Islet of Langerhans (tissue), 1 donor: ENCODE measurements at regions not wholly inside any gene's neighbourhood (a gene's known extent, or its start where the extent isn't known, plus 50 kb on each side); places are given as distances from the start of the nearest gene placed in this dataset.

Experiments
- FAIRE-seq: peaks from one replicate; lab custom pipeline; 2011; peaks lifted over from hg19 to GRCh38; lab: Jason Lieb, UNC

DNA sequence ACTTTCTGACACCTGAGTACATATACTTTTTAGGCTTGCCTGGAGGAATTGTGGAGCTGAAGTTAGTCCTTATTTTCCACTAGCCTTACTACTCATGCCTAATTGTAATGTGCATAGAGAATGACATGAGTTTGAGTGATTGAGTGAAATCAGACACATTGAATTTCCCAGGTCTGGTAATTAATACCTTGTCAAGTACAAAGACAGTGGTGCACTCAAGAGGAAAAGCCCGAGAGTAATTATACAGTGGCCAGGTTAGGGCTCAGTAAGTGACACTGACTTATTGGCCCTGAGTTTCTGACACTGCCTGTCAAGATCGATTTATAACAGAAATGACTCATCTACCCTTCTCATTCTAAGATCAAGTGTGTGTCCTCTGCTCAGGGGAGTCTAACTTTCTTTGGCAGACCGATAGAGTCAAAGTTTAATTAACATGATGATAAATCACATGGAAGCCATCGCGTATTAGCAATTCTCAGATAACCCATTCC is 288.3 kb downstream of the TPBG start:
- no peak for FAIRE-seq

DNA sequence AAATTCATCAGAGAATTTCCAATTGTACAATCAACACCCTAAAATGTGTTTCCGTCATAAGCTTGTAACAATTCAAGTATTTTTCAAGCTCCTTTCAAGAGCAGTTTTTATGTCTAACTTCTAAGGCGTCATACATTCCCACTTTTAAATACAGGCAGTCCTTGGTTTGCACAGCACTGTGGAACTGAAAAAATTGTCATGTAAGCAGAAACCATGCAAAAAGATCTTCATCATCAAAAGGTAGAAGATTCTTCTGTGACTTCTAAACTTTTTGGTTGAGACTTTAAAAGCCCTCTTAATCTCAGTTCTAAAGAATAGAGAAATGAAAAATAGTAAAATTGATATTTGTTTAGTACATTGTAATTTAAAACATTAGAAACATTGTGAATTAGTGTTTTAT is 315.6 kb downstream of the TPBG start:
- FAIRE-seq = no peak

DNA sequence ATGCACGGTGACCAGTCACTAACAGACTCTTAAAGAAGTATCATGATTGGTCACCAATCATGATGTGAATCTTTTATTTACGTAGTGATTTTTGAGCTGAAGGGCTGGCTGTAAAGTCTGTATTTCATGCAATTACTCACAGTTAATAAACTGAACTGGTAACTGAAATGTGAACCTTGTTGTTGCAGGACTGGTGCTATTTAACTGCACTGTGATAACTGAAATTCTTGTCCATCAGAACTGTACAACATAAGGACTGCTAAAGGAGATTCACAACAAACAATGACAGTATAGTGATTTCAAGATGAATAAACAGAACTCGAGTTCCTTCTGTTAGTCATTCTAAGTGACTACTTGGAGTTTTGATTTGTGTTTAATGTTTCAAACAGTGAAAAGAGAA is 316.6 kb downstream of the TPBG start:
- no peak for FAIRE-seq

DNA sequence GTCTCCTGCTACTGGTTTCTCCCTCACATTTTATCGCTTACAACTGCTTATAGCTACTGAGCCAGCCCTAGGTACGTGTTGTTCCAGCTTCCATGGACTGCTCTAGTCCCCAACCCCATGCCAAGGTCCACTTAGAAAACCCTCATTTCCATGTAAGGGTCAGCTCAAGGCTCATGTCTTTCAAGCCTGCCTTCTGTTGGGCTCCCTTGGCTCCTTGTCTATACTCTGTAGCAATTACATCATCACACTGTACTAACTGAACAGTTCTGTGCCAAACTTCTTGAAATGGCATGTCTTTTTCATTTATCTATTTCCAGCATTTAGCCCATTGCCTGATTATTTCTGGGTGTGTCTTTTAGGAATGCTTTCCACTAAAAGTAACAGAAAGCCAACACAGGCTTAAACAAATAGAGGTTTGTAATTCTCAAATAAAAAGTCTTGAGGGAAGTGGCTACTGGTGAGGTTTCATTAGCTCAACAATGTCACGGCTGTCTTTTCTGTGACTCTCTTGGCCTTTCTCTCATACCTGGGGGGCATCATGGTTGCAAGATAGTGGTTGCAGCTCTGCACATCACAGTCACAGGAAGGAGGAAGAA is 317.6 kb downstream of the TPBG start:
- FAIRE-seq = no peak

DNA sequence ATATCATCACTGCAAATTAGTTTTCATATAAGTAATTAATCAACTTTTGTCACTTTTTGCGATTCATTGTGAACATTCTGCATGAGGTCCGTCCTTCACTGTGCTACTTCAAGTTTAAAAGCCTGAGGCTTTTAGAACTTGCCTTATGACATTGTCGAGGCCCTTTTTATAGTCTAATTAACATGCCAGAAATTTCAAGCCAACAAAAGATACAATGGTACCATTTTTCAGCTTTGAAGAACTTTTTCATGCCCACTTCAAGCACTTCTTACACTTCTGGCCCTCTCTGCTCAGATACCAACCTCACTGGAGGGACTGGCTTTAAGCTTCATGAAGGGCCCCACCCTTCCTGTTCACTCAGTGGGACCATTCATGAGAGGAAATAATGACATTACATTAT is 323.1 kb downstream of the TPBG start:
- FAIRE-seq = no peak

DNA sequence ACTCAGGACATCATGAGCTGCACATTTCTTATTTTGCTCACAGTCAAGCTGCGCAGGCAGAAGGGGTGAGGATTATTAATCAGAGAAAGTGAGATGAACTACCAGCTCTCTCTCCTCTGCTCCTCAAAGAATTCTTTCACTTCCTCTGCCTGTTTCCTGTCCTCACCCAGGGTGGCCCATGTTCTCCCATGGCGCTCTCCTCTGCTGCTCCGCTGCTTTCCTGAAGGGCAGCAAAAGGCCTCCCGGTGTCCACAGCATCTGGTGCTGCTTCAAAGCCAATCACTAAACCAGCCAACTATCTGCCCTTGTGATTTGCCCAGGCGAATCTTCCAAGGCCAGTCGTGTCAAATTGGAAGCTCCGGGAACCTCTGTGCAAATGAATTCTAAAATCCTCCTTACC is 324.2 kb downstream of the TPBG start:
- no peak for FAIRE-seq

DNA sequence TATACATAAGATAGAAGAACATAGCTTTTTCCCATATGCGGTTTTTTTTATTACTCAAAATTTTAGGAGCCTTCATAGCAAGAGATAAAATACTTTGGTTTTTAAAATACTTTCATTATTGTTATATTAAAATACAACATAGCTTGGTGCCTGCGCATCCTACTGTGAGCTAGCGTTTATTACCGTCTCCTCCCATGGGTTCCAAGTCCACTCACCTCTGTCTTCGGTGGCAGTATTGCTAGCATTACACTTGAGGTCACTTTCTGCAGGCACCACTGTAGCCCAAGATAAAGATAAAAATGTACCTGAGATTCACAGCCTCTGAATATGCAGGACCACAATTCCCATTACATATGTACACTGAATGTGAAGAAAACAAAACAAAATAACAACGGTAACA is 326.7 kb downstream of the TPBG start:
- no peak for FAIRE-seq

DNA sequence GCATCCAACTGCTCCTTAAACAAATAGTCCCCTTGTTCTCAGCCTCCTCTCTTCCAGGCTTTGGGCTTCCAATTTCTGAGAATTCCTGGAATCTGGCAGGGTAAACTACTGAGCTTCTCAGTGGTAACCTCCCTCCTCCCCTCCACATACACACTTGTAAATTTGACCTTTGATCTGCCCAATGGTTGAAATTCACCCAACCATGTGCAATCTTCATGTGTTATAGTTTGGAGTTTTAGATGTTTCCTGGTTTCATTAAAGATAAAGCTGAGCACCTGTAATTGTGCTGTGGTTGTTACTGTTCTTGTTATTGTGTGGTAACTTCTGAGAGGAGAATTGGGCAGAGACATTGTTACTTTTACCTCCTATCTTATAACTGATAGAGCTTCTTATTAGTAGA is 328.4 kb downstream of the TPBG start:
- FAIRE-seq = no peak

DNA sequence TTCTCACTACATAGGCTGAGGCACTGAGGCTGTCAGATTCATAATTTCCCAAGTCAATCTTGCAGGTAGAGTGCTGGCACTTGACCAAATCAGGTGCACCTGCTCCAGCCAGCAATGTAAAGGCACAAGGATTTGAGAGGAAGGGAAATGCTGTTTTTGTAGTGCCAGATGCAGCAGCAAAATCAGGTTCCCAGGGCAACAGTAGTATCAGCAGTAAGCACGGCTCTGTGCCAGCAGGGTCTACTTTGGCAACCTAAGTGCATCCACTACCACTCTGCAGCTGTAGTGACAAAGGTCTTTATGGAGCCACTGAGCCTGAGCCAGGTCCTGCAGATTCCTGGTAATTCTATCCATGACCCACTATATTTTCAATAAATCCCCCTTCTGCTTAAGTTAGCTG is 329.5 kb downstream of the TPBG start:
- FAIRE-seq = no peak

DNA sequence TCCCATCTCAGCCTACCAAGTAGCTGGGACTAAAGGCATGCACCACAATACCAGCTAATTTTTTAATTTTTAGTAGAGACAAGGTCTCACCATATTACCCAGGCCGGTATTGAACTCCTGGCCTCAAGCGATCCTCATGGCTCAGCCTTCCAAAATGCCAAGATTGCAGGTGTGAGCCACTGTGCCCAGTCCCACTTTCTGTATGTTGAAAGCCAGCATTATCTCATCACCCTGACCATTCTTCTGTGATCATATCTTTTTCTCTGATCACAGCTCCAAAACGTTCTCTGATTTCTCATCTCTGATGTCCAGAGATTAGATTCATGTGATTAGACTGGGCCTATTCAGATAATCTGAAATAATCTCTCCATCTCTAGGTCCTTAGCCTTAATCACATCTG is 337.7 kb downstream of the TPBG start:
- no peak for FAIRE-seq

DNA sequence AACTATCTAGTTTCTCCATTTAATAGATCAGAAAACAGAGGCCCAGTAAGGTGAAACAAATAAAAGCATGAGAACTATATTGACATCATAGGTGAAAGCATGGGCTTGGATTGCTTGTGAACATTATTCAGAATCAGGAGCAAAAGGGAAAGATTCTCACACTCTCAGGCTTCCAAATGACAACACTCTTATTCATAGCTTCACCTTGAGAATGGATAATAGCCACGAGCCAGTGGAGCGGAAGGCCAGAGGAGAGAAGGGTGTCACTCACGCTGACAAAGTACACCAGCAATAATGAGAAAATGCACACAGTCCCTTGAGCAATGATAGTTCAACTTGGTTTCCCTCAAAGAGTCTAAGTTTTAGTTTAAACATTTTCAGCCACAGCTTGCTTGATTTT is 339.0 kb downstream of the TPBG start:
- no peak for FAIRE-seq

DNA sequence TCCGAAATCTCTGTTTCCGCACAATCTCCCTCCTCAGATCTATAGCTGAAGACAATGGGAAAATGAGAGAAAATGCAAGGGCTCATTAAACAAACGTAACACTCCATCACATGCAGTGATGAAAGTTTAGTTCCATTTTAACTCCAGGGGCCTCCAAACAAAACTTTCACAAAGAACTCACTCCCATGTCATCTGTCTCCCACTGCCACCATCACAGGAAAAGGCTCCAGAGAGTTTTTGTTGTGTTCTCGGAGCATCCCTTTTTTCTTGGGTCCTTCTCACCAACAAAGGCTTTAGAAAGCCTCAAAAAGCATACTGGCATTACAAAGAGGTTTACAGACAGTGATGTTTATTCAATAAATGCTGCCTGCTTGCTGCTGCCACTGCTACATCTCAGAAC is 339.6 kb downstream of the TPBG start:
- no peak for FAIRE-seq

DNA sequence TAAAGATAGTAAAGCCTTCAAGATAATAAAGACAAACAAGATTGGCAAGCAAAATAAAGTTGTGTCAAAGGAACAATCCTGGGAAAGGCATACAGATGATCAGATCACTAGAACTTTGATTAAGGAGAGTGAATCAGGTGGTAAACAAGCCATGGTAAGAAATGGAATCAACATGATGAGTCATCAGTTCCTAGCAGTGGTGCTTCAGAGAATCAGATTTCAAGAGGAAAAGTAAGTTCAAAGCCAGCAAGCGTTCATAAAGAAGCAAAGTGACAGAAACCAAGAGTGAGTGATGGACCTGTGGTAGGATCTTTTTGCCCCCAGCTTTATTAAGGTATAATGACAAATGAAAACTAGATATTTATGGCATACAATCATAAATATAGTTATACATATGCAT is 340.4 kb downstream of the TPBG start:
- no peak for FAIRE-seq

DNA sequence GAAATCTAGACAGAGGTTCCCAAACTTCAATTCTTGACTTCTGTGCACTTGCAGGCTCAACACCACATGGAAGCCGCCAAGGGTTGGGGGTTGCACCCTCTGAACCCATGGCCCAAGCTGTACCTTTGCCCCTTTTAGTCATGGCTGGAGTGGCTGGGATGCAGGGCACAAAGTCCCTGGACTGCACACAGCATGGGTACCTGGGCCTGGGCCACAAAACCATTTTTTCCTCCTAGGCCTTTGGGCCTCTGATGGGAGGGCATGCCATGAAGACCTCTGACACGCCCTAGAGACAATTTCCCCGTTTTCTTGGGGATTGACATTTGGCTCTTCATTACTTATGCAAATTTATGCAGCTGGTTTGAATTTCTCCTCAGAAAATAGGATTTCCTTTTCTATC is 342.0 kb downstream of the TPBG start:
- no peak for FAIRE-seq

DNA sequence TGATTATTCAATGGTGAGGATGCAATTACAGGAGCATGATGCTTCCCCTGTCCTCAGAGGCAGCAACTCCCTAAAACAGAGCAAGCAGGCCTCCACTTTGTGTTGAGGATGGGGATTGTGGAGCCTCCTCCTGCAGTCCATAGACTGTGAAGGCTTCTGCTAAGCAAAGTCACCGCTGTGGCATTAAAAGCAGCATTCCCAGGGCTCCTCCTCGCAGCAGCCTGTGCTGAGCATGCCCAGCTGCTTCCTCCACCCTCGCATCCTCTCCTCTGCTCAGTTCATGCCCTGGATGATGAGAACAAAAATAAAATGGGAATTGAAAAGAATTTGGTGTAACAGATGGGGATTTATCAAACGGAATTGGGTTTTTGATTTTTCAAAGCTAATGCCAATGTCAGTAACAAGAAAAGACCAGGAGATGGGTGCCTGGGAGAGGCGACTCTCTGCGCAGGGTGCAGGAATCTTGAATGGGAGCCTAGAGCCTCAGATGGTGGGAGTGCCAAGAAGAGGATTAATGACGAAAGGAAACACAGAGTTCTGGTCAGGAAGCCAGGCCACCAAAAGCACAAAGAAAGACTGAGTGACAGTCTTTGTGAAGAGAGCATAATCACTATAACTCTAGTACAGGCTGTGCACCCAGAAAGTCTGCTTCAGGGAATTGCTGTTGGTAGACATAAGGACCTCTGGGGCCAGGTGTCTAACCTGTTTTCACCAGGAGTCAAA is 347.6 kb downstream of the TPBG start:
- no peak for FAIRE-seq

DNA sequence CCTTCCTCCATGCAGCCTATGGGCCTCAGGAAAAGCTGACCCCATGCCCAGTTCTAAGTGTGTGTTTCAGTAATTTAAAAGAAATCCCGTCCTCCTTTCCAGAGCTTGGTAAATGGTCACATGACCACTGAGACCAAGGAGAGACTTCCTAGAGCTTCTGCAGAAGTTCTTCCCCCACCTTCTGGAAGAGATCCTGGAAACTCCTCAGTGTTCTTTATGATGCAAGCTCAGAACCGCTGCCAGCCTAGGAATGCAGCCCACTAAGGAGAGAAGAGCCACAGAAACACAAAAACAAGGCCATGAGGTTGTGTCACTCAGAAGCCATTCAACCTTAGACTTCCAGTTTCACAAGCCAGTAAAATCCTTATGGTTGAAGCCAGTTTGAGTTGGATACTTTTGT is 348.4 kb downstream of the TPBG start:
- FAIRE-seq = no peak

DNA sequence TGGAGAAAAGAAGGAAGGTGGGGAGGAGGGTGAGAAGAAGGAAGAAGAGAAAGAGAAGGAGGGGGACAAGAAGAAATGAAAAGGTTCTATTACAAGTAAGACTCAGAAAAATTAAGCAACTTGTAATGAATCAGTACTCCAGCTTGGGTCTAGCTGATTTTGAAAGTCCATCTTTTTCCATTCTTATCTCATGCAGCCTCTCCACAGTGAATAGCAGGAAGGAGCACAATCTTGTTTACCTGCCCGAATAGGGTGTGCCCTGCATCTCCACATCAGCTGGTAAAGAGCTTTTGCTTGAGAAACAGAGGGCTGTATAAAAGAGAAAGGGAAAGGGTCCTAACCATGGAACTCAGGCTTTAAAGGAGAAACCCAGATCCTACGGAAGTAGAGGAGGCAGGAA is 348.8 kb downstream of the TPBG start:
- FAIRE-seq = no peak

DNA sequence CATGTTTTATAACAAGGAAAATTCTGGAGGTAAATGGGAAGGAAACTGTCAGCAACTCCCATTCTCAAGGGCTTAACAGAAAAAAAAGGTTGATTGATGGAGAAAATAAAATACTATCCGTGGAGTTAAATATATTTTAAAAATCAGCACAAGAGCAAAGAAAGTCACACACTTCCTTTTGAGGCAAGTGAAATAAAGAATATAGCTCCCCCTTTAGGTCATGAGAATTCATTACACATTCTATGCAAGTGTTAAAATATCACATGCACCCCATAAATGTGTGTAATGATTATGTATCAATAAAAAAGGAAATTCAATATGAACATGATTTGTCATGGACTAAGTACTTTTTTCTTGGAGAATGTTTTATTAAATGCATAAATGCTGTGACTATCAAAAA is 349.2 kb downstream of the TPBG start:
- FAIRE-seq = no peak

DNA sequence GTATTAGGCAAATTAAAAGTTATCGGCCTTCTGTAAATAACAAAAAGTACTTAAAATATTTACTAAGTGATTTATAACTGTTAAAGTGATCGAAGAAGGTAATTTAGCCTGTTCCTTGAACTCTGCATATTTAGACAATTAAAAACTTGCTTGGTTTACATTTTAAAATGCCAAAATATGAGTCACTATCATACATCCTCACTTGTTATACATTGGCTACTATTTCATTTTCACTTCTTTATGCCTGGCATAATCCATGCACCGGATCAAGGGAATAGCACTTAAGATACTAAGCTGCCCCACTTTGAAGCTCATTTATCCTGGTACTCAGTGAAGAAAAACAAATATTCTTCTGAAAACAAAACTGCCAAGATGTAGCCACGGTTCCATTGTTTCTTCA is 344.6 kb downstream of the UBE3D start:
- no peak for FAIRE-seq

DNA sequence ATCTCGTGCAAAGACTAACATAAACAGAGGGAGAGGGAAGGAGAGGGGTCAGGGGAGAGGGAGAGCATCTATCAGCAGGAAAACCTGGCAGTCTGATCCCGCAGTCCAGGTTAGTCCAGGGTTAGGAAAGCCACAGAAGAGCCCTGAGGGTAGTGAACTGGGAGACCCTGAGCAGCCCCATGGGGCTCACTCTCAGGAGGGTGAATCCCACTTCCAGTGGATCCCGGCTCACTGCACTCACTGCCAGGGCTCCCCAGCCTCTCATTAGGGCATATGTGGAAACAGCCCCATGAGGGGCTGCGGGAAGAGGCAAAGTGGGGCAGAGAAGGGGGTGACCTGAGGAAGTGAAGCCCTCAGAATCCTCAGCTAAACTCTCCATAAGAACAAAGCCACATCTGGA is 329.9 kb downstream of the UBE3D start:
- FAIRE-seq = no peak

DNA sequence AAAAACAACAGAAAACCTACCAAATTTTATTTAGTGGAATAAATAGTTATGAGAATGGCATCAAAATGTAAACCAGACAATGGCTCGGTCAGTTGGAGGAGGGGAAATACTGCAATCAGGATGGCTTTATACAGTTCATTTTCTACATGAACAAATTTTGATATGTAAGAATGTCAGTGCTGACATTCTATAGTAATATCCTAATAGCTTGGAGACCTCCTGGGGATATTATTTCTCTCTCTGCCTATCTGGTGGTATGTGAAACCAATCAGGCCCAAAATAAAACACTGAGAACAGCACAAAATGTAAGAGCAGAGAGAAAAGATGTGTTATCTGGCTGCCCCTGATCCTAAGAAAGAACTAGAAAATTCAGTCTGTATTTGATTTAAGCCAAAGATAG is 327.7 kb downstream of the UBE3D start:
- FAIRE-seq = no peak

DNA sequence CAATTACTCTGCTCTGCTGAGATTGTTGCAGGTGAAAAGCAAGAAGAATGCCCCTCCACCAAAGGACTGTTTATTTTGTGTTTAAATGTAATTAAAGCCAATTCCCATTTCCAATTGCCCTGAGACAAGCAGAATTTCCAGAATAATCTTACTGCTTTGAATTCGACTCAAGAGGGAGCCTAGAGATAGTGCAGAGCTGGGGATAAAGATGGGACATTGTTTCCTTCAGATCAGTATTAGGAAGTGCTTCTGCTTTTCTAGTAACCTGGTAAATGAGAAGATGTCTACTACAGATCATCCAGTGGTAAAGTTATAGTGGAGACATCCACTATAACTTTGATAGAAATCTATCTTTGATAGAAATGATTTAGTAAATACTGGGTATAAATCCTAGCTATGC is 326.9 kb downstream of the UBE3D start:
- no peak for FAIRE-seq

DNA sequence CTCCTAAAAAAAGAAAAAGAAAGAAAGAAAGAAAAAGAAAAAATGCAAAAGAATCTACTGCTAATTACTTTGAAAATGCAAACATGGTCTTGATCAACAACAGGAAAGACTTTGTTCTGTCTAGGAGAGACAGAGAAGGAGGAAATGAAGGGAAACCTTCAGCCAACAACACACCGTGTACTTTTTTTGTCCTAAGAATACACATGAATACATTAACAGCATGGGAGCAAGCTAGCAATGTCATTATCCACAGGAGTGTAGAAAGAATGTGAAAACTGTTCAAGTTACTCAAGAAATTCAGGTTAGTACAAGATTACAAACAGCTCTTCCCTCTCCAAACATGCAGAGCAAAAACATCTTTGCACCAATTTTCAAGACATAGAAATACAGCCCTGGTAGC is 326.3 kb downstream of the UBE3D start:
- no peak for FAIRE-seq

DNA sequence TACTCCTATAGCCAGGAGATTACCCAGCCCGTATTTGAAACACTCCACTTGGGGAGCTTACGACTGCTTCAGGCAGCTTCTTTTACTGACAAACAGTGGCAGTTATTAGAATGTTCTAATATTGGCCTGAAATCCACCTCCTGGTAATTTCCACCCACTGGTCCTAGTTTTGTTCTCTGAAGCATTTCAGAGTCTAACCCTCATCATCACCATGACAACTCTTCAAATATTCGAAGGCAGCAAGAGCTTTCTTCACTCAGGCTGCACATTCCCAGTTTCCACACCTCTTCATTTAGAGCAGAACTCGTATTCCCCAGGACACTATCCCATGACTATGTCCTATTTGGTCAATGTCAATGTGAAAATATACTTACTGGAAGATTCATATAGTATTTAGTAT is 325.6 kb downstream of the UBE3D start:
- no peak for FAIRE-seq
